Medulla oblongata (tissue), 1 donor: ENCODE measurements at regions not wholly inside any gene's neighbourhood (a gene's known extent, or its start where the extent isn't known, plus 50 kb on each side); places are given as distances from the start of the nearest gene placed in this dataset.
"Not testable (repeated sequence)": the region's sequence is repeated elsewhere in the genome, so short reads cannot be mapped to it uniquely, and the experiment has no call there.

Source experiments
- DNase-seq: peaks from one replicate; pipeline ENCODE4 v3.0.0-alpha.2; 2015; ENCODE audit errors: extremely low spot score

GRCh38 chr2:176969642-176970359 is 242.8 kb upstream of the HNRNPA3 start:
- no peak for DNase-seq

DNA sequence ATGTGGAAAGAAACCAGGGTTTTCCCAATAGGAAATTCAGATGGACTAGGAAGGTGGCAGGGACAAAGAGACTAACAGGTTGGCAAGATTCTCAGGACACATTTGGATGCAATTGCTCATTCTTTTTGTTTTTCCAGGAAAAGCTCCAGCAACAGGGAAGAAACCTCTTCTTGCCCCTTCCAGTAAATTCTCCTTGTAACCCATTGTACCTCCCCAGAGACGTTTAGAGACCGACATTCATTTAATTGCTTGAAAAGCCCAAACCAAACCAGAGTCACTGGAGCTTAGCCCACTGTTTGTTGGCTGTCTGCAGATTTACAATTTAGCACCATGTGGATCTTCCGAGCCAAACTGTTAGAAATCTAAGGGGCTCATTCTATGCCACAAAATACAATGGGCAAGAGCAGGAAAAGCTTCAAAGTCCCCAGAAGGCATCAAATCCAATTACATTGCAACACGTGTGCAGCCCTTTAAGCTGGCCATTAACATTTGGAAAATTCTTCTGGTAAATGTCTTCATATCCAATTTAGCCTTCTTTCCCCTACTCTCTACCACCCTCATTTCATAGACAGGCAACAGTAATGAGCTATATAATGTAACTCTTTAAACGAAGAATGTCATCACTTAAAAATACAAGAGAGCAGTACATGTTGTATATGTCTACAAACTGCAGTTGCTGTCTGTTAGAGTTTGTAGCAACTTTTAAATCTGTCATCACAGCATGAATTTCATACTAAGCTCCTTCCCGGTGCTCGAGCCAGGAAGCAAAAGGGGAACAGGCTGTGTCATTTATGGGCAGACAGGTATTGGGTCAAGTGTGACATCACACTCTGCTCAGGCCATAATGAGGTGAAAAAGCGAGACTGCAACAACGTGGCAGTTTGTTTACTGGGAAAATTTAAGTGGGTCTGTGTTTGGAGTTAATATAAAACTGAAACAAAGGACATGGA is 235.6 kb upstream of the HNRNPA3 start:
- DNase-seq, result peak; percentile 66

- DNase-seq, result no peak
These were observed 233.7 kb upstream of the HNRNPA3 start for GRCh38 chr2:176978921-176979320.

DNA sequence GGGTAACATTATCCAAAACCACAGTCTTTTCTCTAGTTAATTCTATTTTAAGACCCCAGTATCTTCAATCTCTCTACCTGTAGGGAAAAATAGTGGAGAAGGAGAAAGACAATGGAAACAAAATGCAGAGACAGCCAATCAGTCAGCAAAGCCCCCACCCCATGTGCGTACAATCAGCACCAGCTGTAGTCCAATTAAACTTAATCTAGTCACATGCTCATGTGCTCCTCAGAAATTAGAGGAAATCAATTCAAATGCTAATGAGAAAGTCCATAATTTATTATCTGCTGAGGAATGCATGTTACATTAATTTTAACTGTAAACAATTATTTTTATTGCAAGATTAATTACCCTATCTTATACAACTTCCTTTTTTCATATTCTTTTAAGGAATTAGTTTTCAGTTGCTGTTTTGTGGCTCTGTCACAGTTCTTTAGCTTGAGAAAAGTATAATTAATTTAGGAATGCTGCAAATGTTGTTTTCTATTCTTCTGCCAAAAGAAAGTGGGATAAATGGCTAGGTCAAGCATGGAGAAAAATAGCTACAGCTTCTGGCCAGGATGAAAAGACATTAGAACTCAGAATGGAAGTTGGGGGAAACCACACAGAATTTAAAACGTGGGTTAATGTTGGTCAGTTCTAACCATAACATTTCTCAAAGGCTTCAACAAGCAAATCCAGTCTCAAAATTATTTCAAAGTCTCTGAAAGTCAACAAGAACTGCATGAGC is 232.4 kb upstream of the HNRNPA3 start:
- no peak for DNase-seq

- DNase-seq, result no peak
These were observed 227.6 kb upstream of the HNRNPA3 start for GRCh38 chr2:176984987-176985386.

DNA sequence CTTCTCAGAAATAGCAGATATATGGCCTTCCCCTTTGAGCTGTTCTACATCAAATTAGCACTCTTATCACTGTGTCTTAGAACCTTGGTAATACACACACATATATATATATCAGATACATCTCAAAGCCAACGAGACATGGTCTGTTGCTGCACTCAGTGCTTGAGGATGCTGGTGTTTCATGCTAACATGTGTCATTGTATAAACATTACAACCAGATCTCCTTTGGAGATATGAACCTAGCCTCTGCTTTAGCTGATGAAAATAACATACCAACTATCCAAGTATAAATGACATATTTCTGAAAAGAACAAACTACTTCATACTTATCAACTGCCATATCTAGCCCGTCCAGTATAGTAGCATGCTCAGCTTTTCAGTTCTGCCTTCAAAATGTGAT is 226.7 kb upstream of the HNRNPA3 start:
- no peak for DNase-seq

DNA sequence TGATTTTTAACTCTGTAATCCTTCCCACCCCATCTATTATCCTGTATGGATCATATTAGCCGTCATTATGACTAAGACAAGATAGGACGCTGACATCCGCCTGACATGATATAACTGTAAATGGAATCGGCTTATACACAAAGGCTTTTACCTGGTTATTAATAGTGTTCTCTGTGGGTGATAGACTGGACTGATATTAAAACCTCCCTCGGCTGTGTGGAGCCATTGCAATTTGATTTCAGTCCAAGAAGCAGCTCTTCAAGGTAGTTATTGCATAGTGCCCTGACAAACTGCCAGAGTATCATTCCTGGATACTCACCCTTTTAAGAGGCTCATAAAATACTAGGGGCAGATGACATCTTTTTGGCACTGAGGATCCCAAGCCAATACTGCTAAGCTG is 226.1 kb upstream of the HNRNPA3 start:
- no peak for DNase-seq

GRCh38 chr2:176991411-176991810 is 221.2 kb upstream of the HNRNPA3 start:
- DNase-seq, result no peak

DNA sequence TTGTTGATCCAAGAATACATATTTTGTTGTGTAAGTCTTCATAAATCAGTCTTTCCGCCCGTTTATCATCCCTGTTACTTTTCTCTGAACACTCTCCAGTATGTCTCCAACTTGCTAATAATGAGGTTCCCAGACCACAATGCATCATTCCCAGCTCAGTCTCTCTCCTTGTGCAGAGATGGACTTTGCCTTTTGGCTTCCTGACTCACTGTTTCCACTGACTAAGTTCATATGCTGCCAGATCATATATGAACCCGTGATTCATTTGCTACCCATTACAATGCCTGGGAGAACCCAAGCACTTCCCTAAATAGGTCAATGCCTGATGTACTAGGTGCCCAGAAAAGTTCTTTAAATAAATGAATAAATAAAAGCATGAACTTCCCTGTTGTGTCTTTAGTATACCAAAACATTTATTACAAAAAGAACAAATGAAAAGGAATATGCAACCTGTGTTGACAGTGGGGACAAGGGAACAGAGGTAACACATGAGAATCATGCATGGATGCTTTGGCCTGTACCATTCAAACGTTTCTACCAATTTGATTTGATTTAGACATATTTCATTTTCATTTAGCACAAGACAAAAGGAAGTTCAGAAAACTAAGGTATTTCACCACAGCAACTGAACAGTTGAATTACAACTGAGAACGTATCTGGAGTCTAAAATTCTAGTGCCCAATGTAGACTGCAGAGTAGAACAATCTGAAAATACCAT is 215.4 kb upstream of the HNRNPA3 start:
- DNase-seq, result no peak

DNA sequence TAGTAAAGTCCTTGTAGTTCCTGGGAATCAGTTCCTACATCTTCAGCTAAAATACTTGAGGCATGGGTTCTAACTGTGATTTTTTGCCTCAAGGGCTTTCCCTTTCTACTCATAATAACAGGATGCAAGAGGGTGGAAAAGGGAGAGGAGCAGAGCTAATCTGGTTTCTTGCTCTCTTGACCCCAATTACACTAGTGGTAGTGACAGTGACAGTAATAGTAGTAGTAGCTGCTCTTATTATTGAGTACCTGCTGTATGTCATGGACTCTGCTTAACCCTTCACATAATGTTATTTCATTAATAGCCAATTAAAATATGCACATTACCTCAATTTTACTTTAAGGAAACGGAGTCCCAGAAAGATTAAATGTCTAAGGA is 214.8 kb upstream of the HNRNPA3 start:
- no peak for DNase-seq

DNA sequence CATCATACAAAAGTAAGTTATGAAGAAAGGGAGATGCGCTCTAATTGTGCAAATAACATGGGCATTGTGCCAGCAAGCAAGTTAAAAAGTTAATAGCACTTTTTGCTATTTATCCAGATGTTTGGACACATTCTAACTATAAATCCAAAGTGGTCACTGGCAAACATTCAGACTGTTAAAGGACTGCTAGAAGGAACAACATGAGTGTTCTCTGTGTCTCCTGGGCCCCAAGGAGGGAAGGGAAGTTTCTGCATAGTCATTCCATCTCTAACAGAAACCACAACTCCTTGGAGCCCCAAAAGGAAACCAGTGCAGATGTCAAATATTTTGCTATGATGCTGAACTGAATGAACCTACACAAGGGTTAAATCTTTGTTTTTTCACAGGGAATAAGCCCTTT is 213.3 kb upstream of the HNRNPA3 start:
- DNase-seq, result no peak

GRCh38 chr2:177000061-177000714 is 212.4 kb upstream of the HNRNPA3 start:
- DNase-seq, result no peak

DNA sequence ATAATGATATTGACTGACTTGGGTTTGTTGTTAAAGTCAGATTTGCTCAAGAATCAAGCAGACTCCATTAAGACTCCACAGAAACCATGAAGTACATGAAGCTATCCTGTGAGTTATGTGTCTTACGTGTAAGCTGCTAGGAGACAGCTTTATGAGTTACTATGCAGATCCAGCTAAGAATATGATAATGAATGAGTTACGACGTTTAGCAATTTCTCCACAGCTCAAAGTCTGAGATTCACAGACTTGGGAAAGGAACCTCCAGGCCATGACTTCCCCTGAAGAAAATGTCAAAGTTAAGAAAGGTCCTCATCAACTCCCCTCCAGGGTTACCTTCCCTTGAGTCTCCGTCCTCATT is 211.9 kb upstream of the HNRNPA3 start:
- no peak for DNase-seq

DNA sequence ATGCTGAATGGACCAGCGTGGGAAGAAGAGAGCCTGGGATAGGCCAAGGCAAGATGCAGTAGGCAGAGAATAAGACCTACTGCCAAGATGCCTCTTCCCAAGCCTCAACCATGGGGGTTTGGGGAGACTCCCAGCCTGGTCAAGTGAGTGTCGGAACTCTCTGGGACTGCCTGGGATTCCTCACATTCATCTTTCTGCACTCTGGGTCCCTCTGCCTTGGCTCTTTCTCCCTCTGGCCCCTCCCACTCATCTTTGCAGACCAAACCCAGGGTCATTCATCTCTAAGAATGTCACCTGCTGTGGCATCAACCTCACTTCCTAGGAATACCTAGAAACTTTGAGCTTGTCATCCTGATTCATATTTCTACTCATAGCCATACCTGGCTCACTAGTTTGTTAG is 211.3 kb upstream of the HNRNPA3 start:
- DNase-seq, result no peak

- DNase-seq, result no peak
These were observed 209.6 kb upstream of the HNRNPA3 start for GRCh38 chr2:177002983-177003382.

GRCh38 chr2:177007726-177008125 is 204.9 kb upstream of the HNRNPA3 start:
- not testable (repeated sequence) for DNase-seq

- DNase-seq, result not testable (repeated sequence)
These were observed 203.9 kb upstream of the HNRNPA3 start for GRCh38 chr2:177008662-177009061.

GRCh38 chr2:177010146-177010545 is 202.4 kb upstream of the HNRNPA3 start:
- no peak for DNase-seq

- DNase-seq, result no peak
These were observed 201.7 kb upstream of the HNRNPA3 start for GRCh38 chr2:177010861-177011260.

DNA sequence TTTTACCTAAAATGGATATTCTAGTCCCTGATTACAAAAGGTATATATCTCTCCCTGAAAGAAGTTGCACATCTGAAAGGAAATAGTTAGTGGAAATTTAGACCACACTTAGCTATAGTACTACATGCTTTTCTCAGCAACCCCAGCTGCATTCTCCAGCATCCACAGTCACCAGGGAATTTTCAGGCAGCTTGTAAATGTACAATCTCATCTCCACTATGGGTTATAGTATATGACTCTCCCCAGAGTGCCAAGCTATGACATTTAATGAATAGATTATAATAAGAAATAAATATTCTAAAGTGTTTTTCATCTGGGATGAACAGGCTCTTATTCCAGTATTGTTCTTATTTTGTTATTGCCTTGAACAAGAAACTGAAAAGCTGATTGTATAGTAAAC is 197.6 kb upstream of the HNRNPA3 start:
- DNase-seq, result no peak

DNA sequence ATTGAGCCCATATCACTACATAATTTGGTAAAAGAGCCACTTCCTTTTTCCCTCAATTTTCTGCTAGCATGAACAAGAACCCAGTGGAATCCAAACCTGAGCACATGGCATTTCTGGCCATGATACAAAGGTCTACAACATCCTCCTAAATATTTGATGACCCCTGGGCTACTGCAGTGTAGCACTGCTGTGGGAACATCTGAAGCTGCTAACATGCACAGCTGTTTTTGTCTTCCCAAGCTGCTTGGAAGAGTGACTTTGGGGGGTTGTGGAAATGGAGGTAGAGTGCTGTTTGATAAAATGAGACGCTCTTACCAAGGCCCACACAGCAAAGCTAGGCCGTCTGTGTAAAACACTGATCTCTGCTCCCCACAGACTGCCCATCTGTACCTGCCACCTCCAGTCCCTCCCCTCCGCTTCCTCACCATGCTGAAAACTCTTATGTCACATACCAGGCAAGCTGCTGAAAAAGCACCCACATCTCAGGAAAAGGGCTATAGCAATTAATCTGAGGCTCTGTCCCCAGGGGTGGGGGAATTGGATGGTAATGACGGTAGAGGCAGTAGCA is 197.2 kb upstream of the HNRNPA3 start:
- no peak for DNase-seq
